Endothelial cell (in vitro differentiated cells): ENCODE measurements at regions not wholly inside any gene's neighbourhood (a gene's known extent, or its start where the extent isn't known, plus 50 kb on each side); places are given as distances from the start of the nearest gene placed in this dataset.

ENCODE experiments used
- DNase-seq: peaks from one replicate; pipeline ENCODE4 v3.0.0; 2021; ENCODE audit warnings: low spot score
- H3K27ac Mint-ChIP-seq: one replicate; pipeline ENCODE4 v1.8.0; 2021; ENCODE audit warnings: mixed read lengths, inconsistent platforms; ENCODE audit not compliant: unreplicated experiment
- H3K27me3 Mint-ChIP-seq: one replicate; pipeline ENCODE4 v1.8.0; 2021; ENCODE audit warnings: mild to moderate bottlenecking, moderate library complexity, mixed read lengths, inconsistent platforms; ENCODE audit not compliant: unreplicated experiment
- H3K36me3 Mint-ChIP-seq: one replicate; pipeline ENCODE4 v1.8.0; 2021; ENCODE audit warnings: mild to moderate bottlenecking, low read depth, mixed read lengths, inconsistent platforms; ENCODE audit not compliant: unreplicated experiment
- H3K4me1 Mint-ChIP-seq: one replicate; pipeline ENCODE4 v1.8.0; 2021; ENCODE audit warnings: mild to moderate bottlenecking, mixed read lengths, inconsistent platforms; ENCODE audit not compliant: unreplicated experiment
- H3K4me3 Mint-ChIP-seq: one replicate; pipeline ENCODE4 v1.8.0; 2021; ENCODE audit warnings: mild to moderate bottlenecking, mixed read lengths, inconsistent platforms; ENCODE audit not compliant: unreplicated experiment
- H3K9me3 Mint-ChIP-seq: one replicate; pipeline ENCODE4 v1.8.0; 2021; ENCODE audit warnings: mixed read lengths, inconsistent platforms; ENCODE audit not compliant: unreplicated experiment
- TF ChIP-seq, protein P1 (sequence below): fragments of 200-600 bp; sonication (generic); IDR thresholded peaks from one replicate; pipeline ENCODE4 v1.5.0; 2021; ENCODE audit warnings: antibody characterized with exemption; ENCODE audit not compliant: unreplicated experiment

DNA sequence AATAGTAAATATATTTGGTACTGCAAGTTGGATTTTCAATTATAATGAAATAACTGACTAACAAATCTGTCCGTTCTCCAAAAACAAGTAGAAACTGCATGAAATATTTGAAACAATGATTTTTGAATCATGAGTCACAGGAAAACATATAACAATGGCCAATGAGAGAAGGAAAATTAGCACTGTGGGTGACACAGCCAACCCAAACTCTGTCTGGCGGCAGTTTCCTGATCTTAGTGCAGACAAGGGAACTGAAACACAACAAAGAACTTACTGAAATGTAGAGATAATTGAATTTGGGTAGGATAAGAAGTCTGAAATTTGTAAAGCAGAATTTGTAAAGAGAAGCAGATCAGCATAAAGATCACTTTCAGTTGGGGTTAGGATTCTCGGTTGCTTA, 2743.3 kb upstream of the PCDH20 start:
- TF ChIP-seq, protein P1, sequence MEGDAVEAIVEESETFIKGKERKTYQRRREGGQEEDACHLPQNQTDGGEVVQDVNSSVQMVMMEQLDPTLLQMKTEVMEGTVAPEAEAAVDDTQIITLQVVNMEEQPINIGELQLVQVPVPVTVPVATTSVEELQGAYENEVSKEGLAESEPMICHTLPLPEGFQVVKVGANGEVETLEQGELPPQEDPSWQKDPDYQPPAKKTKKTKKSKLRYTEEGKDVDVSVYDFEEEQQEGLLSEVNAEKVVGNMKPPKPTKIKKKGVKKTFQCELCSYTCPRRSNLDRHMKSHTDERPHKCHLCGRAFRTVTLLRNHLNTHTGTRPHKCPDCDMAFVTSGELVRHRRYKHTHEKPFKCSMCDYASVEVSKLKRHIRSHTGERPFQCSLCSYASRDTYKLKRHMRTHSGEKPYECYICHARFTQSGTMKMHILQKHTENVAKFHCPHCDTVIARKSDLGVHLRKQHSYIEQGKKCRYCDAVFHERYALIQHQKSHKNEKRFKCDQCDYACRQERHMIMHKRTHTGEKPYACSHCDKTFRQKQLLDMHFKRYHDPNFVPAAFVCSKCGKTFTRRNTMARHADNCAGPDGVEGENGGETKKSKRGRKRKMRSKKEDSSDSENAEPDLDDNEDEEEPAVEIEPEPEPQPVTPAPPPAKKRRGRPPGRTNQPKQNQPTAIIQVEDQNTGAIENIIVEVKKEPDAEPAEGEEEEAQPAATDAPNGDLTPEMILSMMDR = no peak
- no peak overlapping the region for H3K4me3 Mint-ChIP-seq
- DNase-seq = no peak
- H3K27ac Mint-ChIP-seq = peak overlapping the region; percentile 49
- no peaks in the 10 kb centered on the region for H3K9me3 Mint-ChIP-seq
- H3K36me3 Mint-ChIP-seq = no peaks in the 10 kb centered on the region
- peaks cover 9% of the 10 kb centered on the region for H3K4me1 Mint-ChIP-seq
- peaks cover 1% of the 10 kb centered on the region for H3K27me3 Mint-ChIP-seq

DNA sequence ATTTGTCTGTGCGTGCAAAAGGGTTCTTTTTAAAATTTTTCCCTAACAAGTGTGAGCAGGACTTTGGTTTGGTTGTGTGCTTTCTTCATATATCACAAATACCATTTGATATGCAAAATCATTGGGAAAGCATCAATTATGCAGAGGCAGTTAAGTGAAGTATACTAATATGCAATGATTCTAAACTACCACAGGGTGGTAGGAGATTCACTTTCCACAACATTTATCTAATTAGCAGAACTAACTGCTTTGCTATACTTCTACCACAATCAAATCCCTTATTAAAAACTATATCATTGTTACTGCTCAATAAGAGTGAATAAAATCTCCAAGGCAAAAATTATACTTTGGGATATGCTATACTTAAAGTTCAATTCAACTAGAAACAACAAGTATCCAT, 2738.9 kb upstream of the PCDH20 start:
- no peaks in the 10 kb centered on the region for H3K27me3 Mint-ChIP-seq
- TF ChIP-seq, protein P1 = no peak
- no peaks in the 10 kb centered on the region for H3K36me3 Mint-ChIP-seq
- H3K27ac Mint-ChIP-seq = no peak overlapping the region
- peaks cover 7% of the 10 kb centered on the region for H3K4me1 Mint-ChIP-seq
- H3K9me3 Mint-ChIP-seq = no peaks in the 10 kb centered on the region
- H3K4me3 Mint-ChIP-seq = no peak overlapping the region
- no peak for DNase-seq

DNA sequence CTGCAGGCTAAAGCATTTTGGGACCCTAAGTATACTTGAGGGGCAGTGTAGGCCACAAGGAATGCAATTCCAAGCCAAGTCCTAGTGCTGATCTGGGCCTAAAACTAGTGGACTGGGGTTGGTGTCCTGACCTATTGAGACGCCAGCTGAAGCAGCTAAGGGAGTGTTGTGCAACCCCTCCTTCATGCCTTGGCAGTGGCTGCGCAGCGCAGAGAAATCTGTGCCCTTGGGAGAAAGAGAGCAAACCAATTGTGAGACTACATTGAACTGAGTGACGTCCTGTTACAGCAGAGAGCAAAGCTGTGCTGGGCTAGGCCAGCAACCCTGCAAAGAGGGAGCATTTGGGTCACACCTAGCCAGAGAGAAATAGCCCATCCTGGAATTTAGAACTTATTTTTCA, 2715.0 kb upstream of the PCDH20 start:
- Mint-ChIP-seq H3K4me3 (no peak overlapping the region), H3K36me3 (no peaks in the 10 kb centered on the region), H3K27me3 (no peaks in the 10 kb centered on the region), H3K9me3 (no peaks in the 10 kb centered on the region), H3K4me1 (no peaks in the 10 kb centered on the region), H3K27ac (no peak overlapping the region)
- no peak for DNase-seq
- TF ChIP-seq, protein P1 = no peak

DNA sequence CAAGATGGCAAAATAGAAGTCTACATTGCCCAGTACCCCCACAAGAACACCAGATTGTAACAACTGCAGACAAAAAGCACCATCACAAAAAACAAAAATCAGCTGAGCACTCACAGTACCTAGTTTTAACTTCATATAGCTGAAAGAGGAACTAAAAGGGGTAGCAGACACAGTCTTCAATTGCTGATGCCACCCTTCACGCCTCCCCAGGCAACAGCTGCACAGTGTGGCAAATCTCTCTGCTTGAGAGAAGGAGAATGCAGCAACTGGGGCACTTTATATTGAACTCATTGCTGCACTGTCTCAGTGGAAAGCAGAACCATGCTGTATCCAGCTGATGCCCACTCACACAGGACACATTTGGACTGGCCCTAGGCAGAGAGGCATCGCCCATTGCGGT, 2714.5 kb upstream of the PCDH20 start:
- H3K9me3 Mint-ChIP-seq = no peaks in the 10 kb centered on the region
- H3K27me3 Mint-ChIP-seq = no peaks in the 10 kb centered on the region

DNA sequence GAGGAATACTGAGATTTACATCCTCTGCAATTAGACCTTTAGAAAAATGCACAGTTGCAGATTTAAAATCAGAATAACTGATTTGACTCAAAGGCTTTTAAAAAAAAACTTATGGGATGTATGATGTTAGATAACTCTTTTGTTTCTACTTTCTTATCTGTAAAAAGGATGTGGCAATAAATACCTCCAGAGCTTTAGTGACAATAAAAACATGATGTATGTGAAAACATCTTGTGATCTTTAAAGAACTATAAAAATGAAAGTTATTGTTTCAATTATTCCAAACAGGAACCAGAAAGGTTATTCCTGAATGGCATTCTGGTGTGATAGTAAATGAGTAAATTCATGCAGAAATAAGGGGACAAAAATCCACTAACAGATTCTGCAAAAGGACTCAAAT, 2712.2 kb upstream of the PCDH20 start:
- no peak overlapping the region for H3K4me3 Mint-ChIP-seq
- no peaks in the 10 kb centered on the region for H3K9me3 Mint-ChIP-seq
- no peaks in the 10 kb centered on the region for H3K36me3 Mint-ChIP-seq
- no peaks in the 10 kb centered on the region for H3K27me3 Mint-ChIP-seq
- no peak for DNase-seq
- H3K4me1 Mint-ChIP-seq = no peaks in the 10 kb centered on the region
- TF ChIP-seq, protein P1 = no peak
- no peak overlapping the region for H3K27ac Mint-ChIP-seq

More for the DNA sequence above, 2714.5 kb upstream of the PCDH20 start:
- TF ChIP-seq, protein P1 = no peak
- H3K27ac Mint-ChIP-seq = no peak overlapping the region
- no peak for DNase-seq
- H3K36me3 Mint-ChIP-seq = no peaks in the 10 kb centered on the region
- H3K4me3 Mint-ChIP-seq = no peak overlapping the region
- H3K4me1 Mint-ChIP-seq = no peaks in the 10 kb centered on the region
